KBM-7 (cell line): ENCODE measurements at regions not wholly inside any gene's neighbourhood (a gene's known extent, or its start where the extent isn't known, plus 50 kb on each side); places are given as distances from the start of the nearest gene placed in this dataset.
"Not testable (repeated sequence)": the region's sequence is repeated elsewhere in the genome, so short reads cannot be mapped to it uniquely, and the experiment has no call there.

Experiments
- DNase-seq: peaks from one replicate; pipeline ENCODE4 v3.0.0-alpha.2; 2015
- in situ Hi-C: fragments of 300-500 bp; cut with MboI; formaldehyde crosslinking; loops from 2 replicates; pipeline ENCODE4 v1.14.3; 2020; ENCODE audit warnings: low sequenced_read_pairs, low pct_unique_long_range_greater_than_20kb, mixed read lengths

- in situ Hi-C loops, result no loop called here
- DNase-seq, result no peak
Measured at GRCh38 chr1:164154622-164155021, 404.4 kb upstream of the PBX1 start.

GRCh38 chr1:164155347-164155746, 403.6 kb upstream of the PBX1 start:
- in situ Hi-C loops, result no loop called here
- DNase-seq, result no peak

- no peak for DNase-seq
- in situ Hi-C loops, result no loop called here
Measured at GRCh38 chr1:164163289-164163849, 395.6 kb upstream of the PBX1 start.

GRCh38 chr1:164165466-164165865, 393.5 kb upstream of the PBX1 start:
- no peak for DNase-seq
- in situ Hi-C loops, result no loop called here

GRCh38 chr1:164166454-164166853, 392.5 kb upstream of the PBX1 start:
- in situ Hi-C loops, result not testable (repeated sequence)
- peak; percentile 8 for DNase-seq

- in situ Hi-C loops, result no loop called here
- DNase-seq, result no peak
Measured at GRCh38 chr1:164177118-164177517, 381.9 kb upstream of the PBX1 start.

GRCh38 chr1:164180824-164181223, 378.2 kb upstream of the PBX1 start:
- in situ Hi-C loops, result no loop called here
- no peak for DNase-seq

- in situ Hi-C loops, result no loop called here
Measured at GRCh38 chr1:164183854-164184635, 374.9 kb upstream of the PBX1 start.

GRCh38 chr1:164186881-164187280, 372.1 kb upstream of the PBX1 start:
- in situ Hi-C loops, result no loop called here

More at GRCh38 chr1:164183854-164184635, 374.9 kb upstream of the PBX1 start:
- no peak for DNase-seq

GRCh38 chr1:164188497-164188896, 370.5 kb upstream of the PBX1 start:
- no peak for DNase-seq
- in situ Hi-C loops, result no loop called here

More at GRCh38 chr1:164186881-164187280, 372.1 kb upstream of the PBX1 start:
- no peak for DNase-seq

GRCh38 chr1:164191191-164191590, 367.8 kb upstream of the PBX1 start:
- no peak for DNase-seq
- in situ Hi-C loops, result no loop called here

GRCh38 chr1:164210211-164210739, 348.7 kb upstream of the PBX1 start:
- in situ Hi-C loops, result no loop called here
- no peak for DNase-seq

- no peak for DNase-seq
- in situ Hi-C loops, result no loop called here
Measured at GRCh38 chr1:164223378-164223777, 335.6 kb upstream of the PBX1 start.

GRCh38 chr1:164225011-164225410, 334.0 kb upstream of the PBX1 start:
- no peak for DNase-seq

GRCh38 chr1:164226977-164227376, 332.0 kb upstream of the PBX1 start:
- DNase-seq, result no peak
- in situ Hi-C loops, result no loop called here

More at GRCh38 chr1:164225011-164225410, 334.0 kb upstream of the PBX1 start:
- in situ Hi-C loops, result no loop called here

GRCh38 chr1:164228928-164229327, 330.1 kb upstream of the PBX1 start:
- no peak for DNase-seq
- in situ Hi-C loops, result no loop called here

- in situ Hi-C loops, result no loop called here
- no peak for DNase-seq
Measured at GRCh38 chr1:164233149-164233548, 325.8 kb upstream of the PBX1 start.

- no peak for DNase-seq
- in situ Hi-C loops, result no loop called here
Measured at GRCh38 chr1:164240081-164240480, 318.9 kb upstream of the PBX1 start.

- in situ Hi-C loops, result no loop called here
Measured at GRCh38 chr1:164250365-164250764, 308.6 kb upstream of the PBX1 start.

GRCh38 chr1:164256456-164256855, 302.5 kb upstream of the PBX1 start:
- in situ Hi-C loops, result no loop called here

More at GRCh38 chr1:164250365-164250764, 308.6 kb upstream of the PBX1 start:
- DNase-seq, result no peak

More at GRCh38 chr1:164256456-164256855, 302.5 kb upstream of the PBX1 start:
- DNase-seq, result no peak
